ENCODE measurements at regions not wholly inside any gene's neighbourhood (a gene's known extent, or its start where the extent isn't known, plus 50 kb on each side); places are given as distances from the start of the nearest gene placed in this dataset.
A peak's percentile ranks its signal among the peaks of the same experiment; 100 is the strongest.
"Not testable (repeated sequence)": the region's sequence is repeated elsewhere in the genome, so short reads cannot be mapped to it uniquely, and the experiment has no call there.

DNA sequence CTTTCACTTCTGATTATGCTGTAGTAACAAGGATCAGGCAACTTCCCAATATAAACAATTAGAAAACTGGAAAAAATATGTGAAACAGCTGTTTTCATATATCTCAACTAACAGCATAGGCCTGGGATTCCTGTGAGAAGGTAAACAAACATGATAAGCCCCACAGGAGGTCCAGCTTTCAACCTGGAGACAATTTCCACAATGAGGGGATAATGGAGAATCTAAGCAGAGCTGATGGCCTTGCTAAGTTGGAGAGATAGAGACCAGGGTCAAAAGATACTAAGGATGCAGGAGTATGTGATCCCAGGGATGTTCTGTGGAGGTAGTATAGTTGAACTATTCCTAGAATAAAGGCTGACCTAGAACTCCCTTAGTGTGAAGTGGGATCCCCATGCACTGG lies 452.3 kb upstream of the ACTRT1 start:
- intact Hi-C loops (cut with DNase I), result no loop called here
- no peak for DNase-seq (ENCODE audit: low spot score)

DNA sequence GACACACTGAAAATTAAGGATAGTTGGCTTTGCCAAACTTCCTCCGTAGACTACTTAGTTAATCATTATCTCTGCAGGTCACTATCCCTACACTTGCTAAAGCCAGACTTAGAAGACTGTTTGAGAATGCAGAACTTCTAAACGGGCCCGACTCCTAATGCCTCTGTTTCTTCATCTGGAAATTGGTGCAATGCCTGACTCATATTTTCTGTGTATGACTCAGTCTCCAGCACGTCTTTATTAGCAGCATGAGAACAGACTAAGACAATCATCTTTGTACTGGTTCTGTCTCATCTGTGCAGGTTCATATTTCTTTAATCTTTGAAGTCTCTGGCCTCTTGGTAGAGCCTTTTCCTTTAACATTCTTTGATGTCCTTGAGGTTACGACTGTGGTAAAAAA lies 411.9 kb upstream of the ACTRT1 start:
- no peak for DNase-seq (ENCODE audit: low spot score)
- intact Hi-C loops (cut with DNase I), result no loop called here

DNA sequence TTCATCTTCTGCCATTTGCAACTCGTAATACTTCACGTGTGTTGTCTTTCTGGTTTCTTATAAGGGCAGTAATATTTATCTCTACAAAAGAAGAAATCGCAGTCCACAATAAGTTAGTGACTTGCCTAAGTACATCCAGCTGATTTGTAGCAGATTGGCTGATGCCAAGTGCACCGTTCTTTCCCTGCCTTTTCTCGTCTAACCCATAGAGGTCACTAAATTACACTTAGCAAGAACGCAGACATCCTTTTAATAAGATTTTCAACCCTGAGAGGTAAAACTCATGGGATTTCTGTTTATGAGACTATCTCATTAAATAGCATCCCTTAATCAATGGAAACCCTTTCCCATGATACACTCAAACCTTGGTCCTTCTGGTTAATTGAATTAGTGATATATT lies 408.6 kb upstream of the ACTRT1 start:
- DNase-seq (ENCODE audit: low spot score), result no peak
- intact Hi-C loops (cut with DNase I), result no loop called here

DNA sequence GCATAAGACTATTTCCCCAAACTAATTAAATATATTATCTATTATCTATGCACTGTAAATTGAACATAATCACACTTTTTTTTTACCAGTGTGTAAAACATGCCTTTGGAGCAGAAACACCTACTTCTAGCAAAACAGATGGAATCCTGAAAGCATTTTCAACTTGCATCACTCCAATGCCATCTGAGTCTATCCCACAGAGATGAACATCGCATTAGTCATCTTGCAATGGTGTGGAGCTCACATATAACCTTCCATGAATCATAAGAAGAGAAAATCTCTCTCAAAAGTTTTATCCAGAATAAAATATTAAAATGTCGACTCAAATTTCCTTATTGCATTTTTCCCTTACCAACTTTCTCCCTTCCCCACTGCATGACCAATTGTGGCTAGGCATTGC lies 406.7 kb upstream of the ACTRT1 start:
- intact Hi-C loops (cut with DNase I), result no loop called here
- DNase-seq (ENCODE audit: low spot score), result no peak

DNA sequence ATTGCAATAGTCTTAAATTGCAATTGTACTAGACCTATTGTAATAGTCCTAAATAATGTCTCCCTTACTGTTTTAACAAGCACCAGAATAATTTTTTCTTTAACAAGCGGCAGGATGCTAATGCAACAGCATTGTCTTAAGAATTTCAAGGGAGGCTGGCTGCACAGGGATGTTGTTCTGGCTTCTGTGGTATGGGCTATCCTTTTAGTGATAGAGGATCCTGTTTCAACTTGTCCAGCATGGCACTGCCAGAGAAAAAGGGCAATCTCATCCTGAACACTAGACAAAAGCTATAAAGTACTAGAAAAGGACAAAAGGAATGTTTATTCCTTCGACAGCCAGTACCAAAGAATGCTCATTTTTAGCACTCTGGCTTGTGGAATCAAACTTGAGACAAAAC lies 405.5 kb upstream of the ACTRT1 start:
- intact Hi-C loops (cut with DNase I), result no loop called here
- no peak for DNase-seq (ENCODE audit: low spot score)

DNA sequence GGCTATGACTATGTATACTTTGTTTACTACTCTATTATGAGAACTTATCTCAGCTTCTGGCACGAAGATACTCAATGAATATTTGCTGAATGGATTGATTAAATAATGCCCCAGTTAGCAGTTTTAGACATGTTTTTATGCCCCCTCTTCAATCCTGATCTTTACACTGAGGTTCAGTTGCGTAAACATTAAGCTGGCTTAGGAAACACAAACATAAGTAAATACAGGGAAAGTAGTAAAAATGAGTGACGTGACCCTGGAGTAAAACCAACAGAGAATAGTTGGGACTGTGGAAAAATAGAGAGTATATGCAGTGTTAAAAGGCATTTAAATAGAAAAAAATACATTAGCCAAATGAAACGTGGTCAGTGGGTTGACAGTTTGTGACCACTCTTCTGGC lies 387.0 kb upstream of the ACTRT1 start:
- intact Hi-C loops (cut with DNase I), result no loop called here
- no peak for DNase-seq (ENCODE audit: low spot score)

DNA sequence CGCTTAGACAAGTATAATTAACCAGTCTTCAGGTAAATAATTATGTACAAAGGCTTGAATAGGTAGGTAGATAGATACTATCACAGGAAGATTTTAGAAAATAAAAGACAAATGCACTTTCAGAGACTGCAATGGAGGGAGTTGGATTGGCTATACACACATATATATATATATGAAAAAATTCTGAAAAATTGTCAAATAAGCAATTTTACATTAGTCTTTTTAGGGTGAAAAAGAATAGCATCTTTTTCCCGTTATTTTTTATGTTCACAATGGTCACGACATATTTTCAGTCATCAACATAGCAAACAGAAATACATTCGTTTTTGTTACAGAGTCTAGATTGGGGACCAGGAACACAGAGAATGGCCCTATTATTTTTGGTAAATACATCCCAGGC lies 385.9 kb upstream of the ACTRT1 start:
- intact Hi-C loops (cut with DNase I), result no loop called here
- no peak for DNase-seq (ENCODE audit: low spot score)

GRCh38 chrX:128436397-128437103 lies 384.3 kb upstream of the ACTRT1 start:
- intact Hi-C loops (cut with DNase I), result no loop called here
- no peak for DNase-seq (ENCODE audit: low spot score)

GRCh38 chrX:128425546-128425945 lies 373.3 kb upstream of the ACTRT1 start:
- intact Hi-C loops (cut with DNase I), result no loop called here
- no peak for DNase-seq (ENCODE audit: low spot score)

- intact Hi-C loops (cut with DNase I), result no loop called here
- DNase-seq (ENCODE audit: low spot score), result no peak
Measured at GRCh38 chrX:128408842-128409241, 356.6 kb upstream of the ACTRT1 start.

DNA sequence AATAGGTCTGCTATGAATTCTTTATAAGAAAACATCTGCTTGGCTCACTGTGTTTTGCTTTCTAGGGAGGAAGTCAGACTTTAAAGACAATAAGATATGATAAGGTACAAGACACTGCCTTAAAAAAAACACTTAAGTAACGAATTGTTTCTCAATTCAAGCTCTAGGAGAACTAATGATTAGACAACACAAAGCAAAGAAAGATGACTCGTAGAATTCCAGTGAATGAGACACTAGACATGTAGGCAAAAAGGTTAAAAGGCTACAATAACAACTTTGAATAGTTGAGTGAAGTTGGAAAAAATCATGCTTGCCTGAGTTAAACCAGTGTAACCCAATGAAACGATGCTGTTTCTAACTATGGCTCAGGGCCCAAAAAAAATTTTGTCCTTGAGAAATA lies 344.4 kb upstream of the ACTRT1 start:
- intact Hi-C loops (cut with DNase I), result no loop called here
- DNase-seq (ENCODE audit: low spot score), result no peak

DNA sequence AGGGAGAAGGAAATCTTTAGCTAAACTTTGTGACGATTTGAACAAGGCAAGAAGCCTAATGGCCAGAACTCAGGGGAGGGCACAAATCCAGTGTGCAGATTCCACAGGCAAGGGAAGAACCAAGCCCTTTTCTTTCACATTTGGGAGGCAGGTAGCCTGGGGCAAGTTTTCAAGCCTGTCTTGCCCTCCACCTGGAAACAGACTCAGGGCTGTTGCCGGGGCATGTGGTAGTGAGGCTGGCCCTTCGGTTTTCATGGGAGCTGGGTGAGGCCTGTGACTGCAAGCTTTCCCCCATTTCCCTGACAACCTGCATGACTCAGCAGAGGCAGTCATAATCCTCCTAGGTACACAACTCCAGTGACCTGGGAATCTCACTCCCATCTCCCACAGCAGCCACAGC lies 331.6 kb upstream of the ACTRT1 start:
- intact Hi-C loops (cut with DNase I), result loop anchor here in 1 of 2 donors (10.0 kb wide), 1 partner anchor 1729 kb away; no protein-coding TSS in a partner anchor
- not testable (repeated sequence) for DNase-seq (ENCODE audit: low spot score)

DNA sequence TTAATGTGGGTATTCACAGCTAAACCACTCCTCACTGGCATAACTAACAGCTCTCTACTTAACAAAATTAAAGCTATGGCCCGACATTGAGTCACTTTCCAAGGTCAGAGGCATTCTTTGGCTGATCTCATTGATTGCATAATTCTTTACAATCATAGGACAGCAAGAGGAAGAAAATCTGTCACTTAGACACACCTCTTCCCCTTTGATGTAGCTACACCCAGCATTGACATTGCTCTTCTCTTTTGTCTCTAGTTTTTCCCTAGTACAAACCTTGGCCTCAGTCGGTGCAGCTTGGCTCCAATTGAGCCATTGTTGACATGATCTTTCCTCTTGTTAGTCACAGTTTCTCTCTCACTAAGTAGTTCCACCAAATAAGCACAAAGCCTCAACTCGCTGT lies 313.3 kb upstream of the ACTRT1 start:
- intact Hi-C loops (cut with DNase I), result no loop called here
- no peak for DNase-seq (ENCODE audit: low spot score)

DNA sequence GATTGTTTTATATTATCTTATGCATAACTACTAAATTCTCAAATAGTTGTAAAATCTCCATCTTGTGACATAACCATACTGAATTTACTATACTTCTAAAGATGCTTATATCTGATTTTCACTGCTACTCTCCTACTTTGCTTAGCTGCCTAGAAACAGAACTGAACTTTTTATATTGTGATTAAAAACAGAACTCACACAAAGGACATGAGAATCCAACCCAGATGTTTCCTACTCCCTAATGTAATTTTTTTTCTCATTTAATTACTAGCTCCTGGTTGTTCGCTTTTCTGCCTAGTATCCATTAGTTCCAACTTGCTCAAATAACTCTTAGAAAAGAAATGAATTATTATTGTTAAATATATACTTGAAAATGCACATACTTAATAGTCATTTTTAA lies 283.5 kb upstream of the ACTRT1 start:
- intact Hi-C loops (cut with DNase I), result no loop called here
- DNase-seq (ENCODE audit: low spot score), result no peak

GRCh38 chrX:128334821-128335220 lies 282.6 kb upstream of the ACTRT1 start:
- intact Hi-C loops (cut with DNase I), result no loop called here
- no peak for DNase-seq (ENCODE audit: low spot score)

- DNase-seq (ENCODE audit: low spot score), result peak; percentile 54
Measured at GRCh38 chrX:128310912-128311311, 258.7 kb upstream of the ACTRT1 start.

GRCh38 chrX:128309311-128309710 lies 257.1 kb upstream of the ACTRT1 start:
- intact Hi-C loops (cut with DNase I), result no loop called here
- DNase-seq (ENCODE audit: low spot score), result no peak

More at GRCh38 chrX:128310912-128311311, 258.7 kb upstream of the ACTRT1 start:
- intact Hi-C loops (cut with DNase I), result no loop called here

DNA sequence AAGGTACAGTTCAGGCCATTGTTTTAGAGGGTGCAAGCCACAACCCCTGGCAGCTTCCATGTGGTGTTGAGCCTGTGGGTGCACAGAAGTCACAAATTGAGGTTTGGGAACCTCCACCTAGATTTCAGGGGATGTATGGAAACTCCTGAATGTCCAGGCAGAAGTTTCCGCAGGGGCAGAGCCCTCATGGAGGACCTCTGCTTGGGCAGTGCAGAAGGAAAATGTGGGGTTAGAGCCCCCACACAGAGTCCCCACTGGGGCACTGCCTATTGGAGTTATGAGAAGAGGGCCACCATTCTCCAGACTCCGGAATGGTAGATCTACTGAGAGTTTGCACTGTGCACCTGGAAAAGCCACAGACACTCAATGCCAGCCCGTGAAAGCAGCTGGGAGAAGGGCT lies 242.0 kb upstream of the ACTRT1 start:
- intact Hi-C loops (cut with DNase I), result no loop called here

DNA sequence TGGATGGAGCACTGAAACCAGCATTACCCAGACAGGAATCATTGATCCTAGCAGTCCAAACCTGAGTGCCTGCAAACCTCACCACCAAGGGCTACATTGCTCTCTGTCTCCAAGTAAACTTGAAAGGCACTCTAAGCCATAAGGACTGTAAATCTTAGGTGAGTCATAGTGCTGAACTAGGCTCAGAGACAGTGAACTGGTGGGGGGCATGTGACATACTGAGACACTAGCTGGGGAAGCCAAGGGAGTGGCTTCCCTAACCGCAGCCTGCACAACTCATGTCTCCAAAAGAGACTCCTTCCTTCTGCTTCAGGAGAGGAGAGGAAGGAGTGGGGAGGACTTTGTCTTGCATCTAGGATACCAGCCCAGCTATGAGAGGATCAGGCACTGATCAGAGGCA lies 235.5 kb upstream of the ACTRT1 start:
- DNase-seq (ENCODE audit: low spot score), result no peak
- intact Hi-C loops (cut with DNase I), result no loop called here

More for the DNA sequence above, 242.0 kb upstream of the ACTRT1 start:
- DNase-seq (ENCODE audit: low spot score), result no peak

DNA sequence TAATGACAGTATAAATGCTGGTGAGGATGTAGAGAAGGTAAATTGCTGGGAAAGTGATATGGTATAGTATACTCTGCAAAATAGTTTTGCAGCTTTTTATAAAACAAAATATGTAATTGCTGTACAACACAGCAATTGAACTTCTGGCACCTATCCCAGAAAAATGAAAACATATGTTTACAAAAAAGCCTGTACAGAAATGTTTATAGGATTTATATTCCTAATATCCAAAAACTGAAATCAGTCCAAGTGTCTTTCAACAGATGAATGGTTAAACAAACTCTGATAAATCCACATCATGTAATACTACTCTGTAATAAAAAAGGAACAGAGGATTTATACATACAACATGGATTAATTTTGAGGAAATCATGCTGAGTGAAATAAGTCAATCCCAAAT lies 198.4 kb upstream of the ACTRT1 start:
- intact Hi-C loops (cut with DNase I), result no loop called here
- no peak for DNase-seq (ENCODE audit: low spot score)

GRCh38 chrX:128216364-128216763 lies 164.2 kb upstream of the ACTRT1 start:
- intact Hi-C loops (cut with DNase I), result no loop called here
- DNase-seq (ENCODE audit: low spot score), result no peak

DNA sequence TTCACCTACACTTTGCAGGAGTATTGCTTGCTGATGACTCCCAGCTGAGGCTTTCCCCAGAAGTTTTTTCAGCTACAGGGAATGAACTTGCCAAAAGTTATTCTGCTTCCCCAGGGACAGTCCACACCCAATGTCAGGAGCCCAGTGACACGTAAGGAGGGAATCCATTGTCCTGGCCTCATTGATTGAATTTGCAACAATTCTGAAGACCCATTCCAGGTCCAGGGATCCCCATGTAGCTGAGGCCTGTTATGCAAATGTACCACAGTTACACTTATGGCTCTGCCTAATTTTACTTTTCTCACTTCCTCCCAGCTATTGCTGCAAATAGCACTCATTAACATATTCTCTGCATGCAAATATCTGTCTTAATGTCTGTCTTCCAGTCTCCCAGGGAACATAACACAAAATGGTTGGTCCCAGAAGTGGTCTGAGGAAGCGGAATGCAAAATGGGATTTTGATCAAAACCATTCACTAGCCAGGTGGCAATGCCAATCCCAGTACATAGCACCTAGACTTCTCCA lies 113.7 kb upstream of the ACTRT1 start:
- intact Hi-C loops (cut with DNase I), result no loop called here
- DNase-seq (ENCODE audit: low spot score), result no peak
